ENCODE measurements at regions not wholly inside any gene's neighbourhood (a gene's known extent, or its start where the extent isn't known, plus 50 kb on each side); places are given as distances from the start of the nearest gene placed in this dataset.
"Not testable (repeated sequence)": the region's sequence is repeated elsewhere in the genome, so short reads cannot be mapped to it uniquely, and the experiment has no call there.

DNA sequence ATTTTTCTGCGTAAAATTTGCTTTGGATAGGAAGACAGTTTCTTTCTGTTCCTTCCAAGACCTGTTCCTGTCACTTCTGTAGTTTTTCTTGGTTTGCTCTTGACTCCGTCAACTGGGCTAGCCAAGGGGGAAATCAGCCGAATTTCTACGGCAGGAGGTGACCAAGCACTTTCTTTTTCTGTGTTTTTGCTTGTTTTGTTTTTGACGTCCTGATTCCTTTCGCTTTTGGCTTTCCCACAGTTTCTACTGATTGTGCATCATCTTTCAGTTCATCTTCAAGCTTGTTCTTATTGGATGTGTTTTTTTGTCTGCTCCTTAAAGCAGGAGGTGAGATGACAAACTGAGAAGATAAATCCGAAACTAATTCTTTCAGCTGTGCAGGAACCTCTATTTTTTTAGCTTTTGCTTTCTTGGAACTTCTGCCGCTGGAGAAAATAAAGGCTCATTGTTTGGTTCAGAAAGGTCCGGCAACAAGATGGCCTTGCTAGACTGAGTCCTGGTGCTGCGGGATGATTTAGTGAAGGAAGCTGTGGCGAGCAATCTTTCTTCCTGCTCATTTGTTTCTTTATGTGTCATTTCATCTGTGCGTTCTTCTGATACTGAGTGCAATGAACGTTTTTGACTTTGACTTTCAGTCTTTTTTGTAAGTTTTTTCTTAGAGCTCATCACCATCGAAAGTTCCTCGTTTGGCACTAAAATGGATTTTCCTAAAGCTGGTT lies 85.0 kb downstream of the TBR1 start:
- H3K23ac ChIP-seq (ENCODE audit: insufficient read length); H3K9me3 ChIP-seq (ENCODE audit: insufficient read depth in 2 of 2, low read depth in 1 of 2, low read length in 1 of 2); H3K27ac ChIP-seq (ENCODE audit: low read depth, low read length); H2BK20ac ChIP-seq (ENCODE audit: low read length); H3K79me2 ChIP-seq (ENCODE audit: control insufficient read depth in 1 of 2, insufficient read depth in 2 of 2, low read length in 2 of 2); H2BK5ac ChIP-seq (ENCODE audit: low read depth, low read length); H3K9ac ChIP-seq (replicated peaks in 1 of 4; ENCODE audit: extremely low read depth in 1 of 4, low read depth in 3 of 4, low read length in 3 of 4); H3K4me2 ChIP-seq (ENCODE audit: insufficient read depth in 1 of 2, low read depth in 2 of 2, low read length in 2 of 2); H2BK12ac ChIP-seq (ENCODE audit: low read depth, low read length); H2AK5ac ChIP-seq (ENCODE audit: low read depth, low read length); H3K56ac ChIP-seq (replicated peaks; ENCODE audit: insufficient read length, low read depth, low read length); DNase-seq (ENCODE audit: low read depth in 1 of 2, low spot score in 2 of 2); H3K14ac ChIP-seq (ENCODE audit: insufficient read length); H3K4me3 ChIP-seq (ENCODE audit: extremely low read depth in 1 of 4, insufficient read depth in 2 of 4, low read depth in 3 of 4, low read length in 4 of 4); CTCF ChIA-PET (ENCODE audit: partially characterized antibody); H2BK120ac ChIP-seq (replicated peaks; ENCODE audit: low read depth, low read length); H2BK15ac ChIP-seq (ENCODE audit: low read length); H4K20me1 ChIP-seq (replicated peaks in 1 of 2; ENCODE audit: control insufficient read depth in 1 of 2, insufficient read depth in 2 of 2, low read length in 2 of 2); H3K23me2 ChIP-seq (ENCODE audit: low read depth, low read length); H3K18ac ChIP-seq (ENCODE audit: extremely low read depth, low read length); H4K91ac ChIP-seq (replicated peaks; ENCODE audit: insufficient read length, low read length); H3K4ac ChIP-seq (replicated peaks; ENCODE audit: insufficient read length, low read depth, low read length); H3K4me1 ChIP-seq (replicated peaks in 1 of 4; ENCODE audit: control insufficient read depth in 3 of 4, insufficient read depth in 4 of 4, low read length in 3 of 4); H2AFZ ChIP-seq (ENCODE audit: low read length); H4K5ac ChIP-seq (ENCODE audit: insufficient read length, low read depth, low read length); H3K79me1 ChIP-seq (ENCODE audit: low read depth, low read length); H3K36me3 ChIP-seq (ENCODE audit: control insufficient read depth in 2 of 4, insufficient read depth in 4 of 4, low read length in 3 of 4); H4K8ac ChIP-seq (ENCODE audit: extremely low read depth, insufficient read depth, low read length); H3K27me3 ChIP-seq (replicated peaks in 1 of 4; ENCODE audit: control insufficient read depth in 3 of 4, extremely low read depth in 1 of 4, insufficient read depth in 3 of 4, low read length in 3 of 4); POLR2A ChIA-PET (ENCODE audit: partially characterized antibody): not testable (repeated sequence)
- 94% methylated on average over 13 of the region's 15 CpGs; no CpG with 5 or more reads in 1 of the 2 experiments for WGBS, 2 experiments (ENCODE audit: extremely low coverage in 1 of 2, insufficient coverage in 1 of 2, insufficient read length in 1 of 2, insufficient replicate concordance in 2 of 2, low coverage in 1 of 2, low lambda C conversion rate in 2 of 2, missing lambda C conversion rate in 1 of 2)
- FAIRE-seq: peak; percentile 58

GRCh38 chr2:161502279-161502678 lies 86.2 kb downstream of the TBR1 start:
- H2BK12ac ChIP-seq (ENCODE audit: low read depth, low read length); H3K27ac ChIP-seq (ENCODE audit: low read depth, low read length); H3K36me3 ChIP-seq (ENCODE audit: control insufficient read depth in 2 of 4, insufficient read depth in 4 of 4, low read length in 3 of 4); H3K23ac ChIP-seq (ENCODE audit: insufficient read length); H3K4me3 ChIP-seq (ENCODE audit: extremely low read depth in 1 of 4, insufficient read depth in 2 of 4, low read depth in 3 of 4, low read length in 4 of 4); H2BK5ac ChIP-seq (ENCODE audit: low read depth, low read length); H2BK15ac ChIP-seq (ENCODE audit: low read length); H3K56ac ChIP-seq (replicated peaks; ENCODE audit: insufficient read length, low read depth, low read length); DNase-seq (ENCODE audit: low read depth in 1 of 2, low spot score in 2 of 2); POLR2A ChIA-PET (ENCODE audit: partially characterized antibody); H3K4me2 ChIP-seq (ENCODE audit: insufficient read depth in 1 of 2, low read depth in 2 of 2, low read length in 2 of 2); H3K18ac ChIP-seq (ENCODE audit: extremely low read depth, low read length); FAIRE-seq; H3K4ac ChIP-seq (replicated peaks; ENCODE audit: insufficient read length, low read depth, low read length); H4K20me1 ChIP-seq (replicated peaks in 1 of 2; ENCODE audit: control insufficient read depth in 1 of 2, insufficient read depth in 2 of 2, low read length in 2 of 2); H3K14ac ChIP-seq (ENCODE audit: insufficient read length); H4K91ac ChIP-seq (replicated peaks; ENCODE audit: insufficient read length, low read length); H2AK5ac ChIP-seq (ENCODE audit: low read depth, low read length); H3K23me2 ChIP-seq (ENCODE audit: low read depth, low read length); H3K27me3 ChIP-seq (replicated peaks in 1 of 4; ENCODE audit: control insufficient read depth in 3 of 4, extremely low read depth in 1 of 4, insufficient read depth in 3 of 4, low read length in 3 of 4); H2BK120ac ChIP-seq (replicated peaks; ENCODE audit: low read depth, low read length); H3K79me1 ChIP-seq (ENCODE audit: low read depth, low read length); H3K4me1 ChIP-seq (replicated peaks in 1 of 4; ENCODE audit: control insufficient read depth in 3 of 4, insufficient read depth in 4 of 4, low read length in 3 of 4); H4K5ac ChIP-seq (ENCODE audit: insufficient read length, low read depth, low read length); CTCF ChIA-PET (ENCODE audit: partially characterized antibody); H3K79me2 ChIP-seq (ENCODE audit: control insufficient read depth in 1 of 2, insufficient read depth in 2 of 2, low read length in 2 of 2); H2AFZ ChIP-seq (ENCODE audit: low read length); H2BK20ac ChIP-seq (ENCODE audit: low read length); H3K9me3 ChIP-seq (ENCODE audit: insufficient read depth in 2 of 2, low read depth in 1 of 2, low read length in 1 of 2); H4K8ac ChIP-seq (ENCODE audit: extremely low read depth, insufficient read depth, low read length); H3K9ac ChIP-seq (replicated peaks in 1 of 4; ENCODE audit: extremely low read depth in 1 of 4, low read depth in 3 of 4, low read length in 3 of 4): not testable (repeated sequence)
- WGBS, 2 experiments (ENCODE audit: extremely low coverage in 1 of 2, insufficient coverage in 1 of 2, insufficient read length in 1 of 2, insufficient replicate concordance in 2 of 2, low coverage in 1 of 2, low lambda C conversion rate in 2 of 2, missing lambda C conversion rate in 1 of 2): 96% methylated on average over 5 of the region's 6 CpGs; no CpG with 5 or more reads in 1 of the 2 experiments

Data from H1 (cell line).